ENCODE measurements at regions not wholly inside any gene's neighbourhood (a gene's known extent, or its start where the extent isn't known, plus 50 kb on each side); places are given as distances from the start of the nearest gene placed in this dataset.

DNA sequence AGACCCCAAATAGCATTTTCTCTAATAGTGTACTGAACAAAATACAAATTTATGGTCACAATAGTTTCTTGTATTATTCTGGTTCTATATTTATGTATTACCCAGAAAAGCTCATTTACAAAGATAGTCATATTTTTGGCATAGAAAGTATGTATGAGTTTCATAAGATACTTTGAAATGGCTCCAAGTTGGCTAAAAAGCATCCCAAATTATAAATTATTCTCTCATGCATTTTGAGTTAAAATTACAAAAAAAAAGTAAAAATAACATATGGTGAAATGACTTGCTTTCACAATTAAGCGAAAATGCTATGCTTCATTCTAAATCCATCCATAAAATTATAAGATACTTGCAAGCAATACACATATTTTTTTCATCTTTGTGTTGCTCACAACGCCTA, 530.7 kb downstream of the ZNF804A start:
- Histone ChIP-seq H3K27me3 (replicated peaks; ENCODE audit: insufficient read depth) (no peaks in the 10 kb centered on the region), H3K4me3 (no peak overlapping the region), H3K4me1 (ENCODE audit: control insufficient read depth in 1 of 2, low read depth in 2 of 2) (no peaks in the 10 kb centered on the region), H3K36me3 (no peaks in the 10 kb centered on the region), H3K9me3 (no peaks in the 10 kb centered on the region), H3K27ac (no peak overlapping the region)
- ATAC-seq (ENCODE audit: insufficient number of reproducible peaks, low FRiP score, low read depth) (no peak), DNase-seq (ENCODE audit: low spot score) (no peak)
- TF ChIP-seq, protein P1, sequence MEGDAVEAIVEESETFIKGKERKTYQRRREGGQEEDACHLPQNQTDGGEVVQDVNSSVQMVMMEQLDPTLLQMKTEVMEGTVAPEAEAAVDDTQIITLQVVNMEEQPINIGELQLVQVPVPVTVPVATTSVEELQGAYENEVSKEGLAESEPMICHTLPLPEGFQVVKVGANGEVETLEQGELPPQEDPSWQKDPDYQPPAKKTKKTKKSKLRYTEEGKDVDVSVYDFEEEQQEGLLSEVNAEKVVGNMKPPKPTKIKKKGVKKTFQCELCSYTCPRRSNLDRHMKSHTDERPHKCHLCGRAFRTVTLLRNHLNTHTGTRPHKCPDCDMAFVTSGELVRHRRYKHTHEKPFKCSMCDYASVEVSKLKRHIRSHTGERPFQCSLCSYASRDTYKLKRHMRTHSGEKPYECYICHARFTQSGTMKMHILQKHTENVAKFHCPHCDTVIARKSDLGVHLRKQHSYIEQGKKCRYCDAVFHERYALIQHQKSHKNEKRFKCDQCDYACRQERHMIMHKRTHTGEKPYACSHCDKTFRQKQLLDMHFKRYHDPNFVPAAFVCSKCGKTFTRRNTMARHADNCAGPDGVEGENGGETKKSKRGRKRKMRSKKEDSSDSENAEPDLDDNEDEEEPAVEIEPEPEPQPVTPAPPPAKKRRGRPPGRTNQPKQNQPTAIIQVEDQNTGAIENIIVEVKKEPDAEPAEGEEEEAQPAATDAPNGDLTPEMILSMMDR (IDR thresholded peaks at IDR 0.05), result no peak

DNA sequence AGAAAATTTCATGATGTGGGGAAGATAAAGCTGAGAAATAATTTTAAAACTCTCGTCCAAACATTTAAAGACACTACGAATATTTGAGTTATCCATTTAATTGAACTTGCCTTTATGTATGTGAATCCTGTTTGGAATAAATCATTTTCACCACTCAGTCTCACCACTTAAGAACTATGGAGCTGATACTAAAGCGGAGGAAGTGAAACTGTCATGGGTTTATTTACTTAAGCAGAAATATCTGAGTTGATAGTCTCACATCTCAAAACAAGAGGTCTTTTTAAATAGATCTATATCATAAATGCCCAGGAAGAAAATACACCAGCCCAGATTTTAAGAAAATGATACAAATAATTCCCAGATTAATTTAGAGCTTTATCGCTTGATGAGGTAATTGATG, 532.4 kb downstream of the ZNF804A start:
- no peaks in the 10 kb centered on the region for H3K27me3 ChIP-seq (replicated peaks; ENCODE audit: insufficient read depth)
- no peaks in the 10 kb centered on the region for H3K4me1 ChIP-seq (ENCODE audit: control insufficient read depth in 1 of 2, low read depth in 2 of 2)
- H3K27ac ChIP-seq, result no peak overlapping the region
- DNase-seq (ENCODE audit: low spot score), result no peak
- TF ChIP-seq, protein P1 (IDR thresholded peaks at IDR 0.05), result no peak
- ATAC-seq (ENCODE audit: insufficient number of reproducible peaks, low FRiP score, low read depth), result no peak
- no peaks in the 10 kb centered on the region for H3K36me3 ChIP-seq
- H3K4me3 ChIP-seq, result no peak overlapping the region
- H3K9me3 ChIP-seq, result no peaks in the 10 kb centered on the region

DNA sequence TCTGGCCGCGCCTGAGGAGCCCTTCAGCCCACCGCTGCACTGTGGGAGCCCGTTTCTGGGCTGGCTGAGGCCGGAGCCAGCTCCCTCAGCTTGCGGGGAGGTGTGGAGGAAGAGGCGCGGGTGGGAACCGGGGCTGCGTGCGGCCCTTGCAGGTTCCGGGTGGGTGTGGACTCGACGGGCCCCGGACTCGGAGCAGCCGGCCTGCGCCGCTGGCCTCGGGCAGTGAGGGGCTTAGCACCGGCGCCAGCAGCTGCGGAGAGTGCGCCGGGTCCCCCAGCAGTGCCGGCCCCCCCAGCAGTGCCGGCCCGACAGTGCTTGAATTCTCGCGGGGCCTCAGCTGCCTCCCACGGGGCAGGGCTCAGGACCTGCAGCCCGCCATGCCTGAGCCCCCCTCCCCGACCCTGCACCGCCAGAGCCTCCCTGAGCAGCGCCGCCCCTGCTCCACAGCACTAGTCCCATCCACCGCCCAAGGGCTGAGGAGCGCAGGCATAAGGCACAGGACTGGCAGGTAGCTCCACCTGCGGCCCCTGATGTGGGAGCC, 534.2 kb downstream of the ZNF804A start:
- ATAC-seq (ENCODE audit: insufficient number of reproducible peaks, low FRiP score, low read depth) (no peak), DNase-seq (ENCODE audit: low spot score) (no peak)
- no peaks in the 10 kb centered on the region for H3K27me3 ChIP-seq (replicated peaks; ENCODE audit: insufficient read depth)
- no peak overlapping the region for H3K27ac ChIP-seq
- TF ChIP-seq, protein P1 (IDR thresholded peaks at IDR 0.05), result no peak
- no peaks in the 10 kb centered on the region for H3K4me1 ChIP-seq (ENCODE audit: control insufficient read depth in 1 of 2, low read depth in 2 of 2)
- no peak overlapping the region for H3K4me3 ChIP-seq
- H3K9me3 ChIP-seq, result no peaks in the 10 kb centered on the region
- H3K36me3 ChIP-seq, result no peaks in the 10 kb centered on the region

DNA sequence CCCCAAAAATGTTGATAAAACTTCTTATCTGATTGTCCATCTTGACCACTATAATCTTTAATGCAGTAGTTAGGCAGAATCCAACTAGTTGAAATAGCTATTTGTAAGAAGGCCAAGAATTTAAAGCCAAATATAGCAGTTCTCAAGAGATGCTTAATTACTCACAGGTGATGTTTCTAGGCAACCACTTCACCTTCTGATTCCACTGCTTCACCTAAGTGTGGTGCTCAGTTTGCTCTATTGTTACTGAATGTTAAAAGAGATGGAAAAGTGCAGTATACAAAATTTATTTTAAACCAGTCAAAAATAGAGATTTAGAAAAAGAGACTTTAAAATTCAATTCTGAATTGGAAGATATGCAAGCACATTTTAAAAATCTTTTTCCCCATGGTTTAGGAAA, 539.4 kb downstream of the ZNF804A start:
- Histone ChIP-seq H3K9me3 (no peaks in the 10 kb centered on the region), H3K27me3 (replicated peaks; ENCODE audit: insufficient read depth) (no peaks in the 10 kb centered on the region), H3K27ac (no peak overlapping the region), H3K36me3 (no peaks in the 10 kb centered on the region), H3K4me1 (ENCODE audit: control insufficient read depth in 1 of 2, low read depth in 2 of 2) (no peaks in the 10 kb centered on the region), H3K4me3 (no peak overlapping the region)
- ATAC-seq (ENCODE audit: insufficient number of reproducible peaks, low FRiP score, low read depth), result no peak
- TF ChIP-seq, protein P1 (IDR thresholded peaks at IDR 0.05), result no peak
- DNase-seq (ENCODE audit: low spot score), result no peak

DNA sequence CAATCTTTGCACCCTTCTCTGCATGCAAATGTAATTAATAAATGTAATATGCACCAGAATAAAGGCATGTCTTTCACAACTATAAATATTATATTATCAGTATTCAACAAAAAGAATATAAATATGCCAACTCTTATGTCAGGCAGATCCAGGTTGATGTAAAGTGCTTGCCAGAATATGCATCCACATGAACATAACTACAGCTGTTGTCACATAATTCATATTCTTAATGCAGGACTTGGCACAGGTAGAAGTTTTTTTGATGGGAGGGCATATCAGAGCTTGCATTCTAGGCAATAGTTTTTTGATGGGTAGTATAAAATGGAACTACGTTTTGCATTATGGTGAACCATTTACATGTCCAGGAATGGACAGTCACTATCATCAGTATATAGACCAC, 544.3 kb downstream of the ZNF804A start:
- no peaks in the 10 kb centered on the region for H3K9me3 ChIP-seq
- H3K4me1 ChIP-seq (ENCODE audit: control insufficient read depth in 1 of 2, low read depth in 2 of 2), result no peaks in the 10 kb centered on the region
- no peaks in the 10 kb centered on the region for H3K27me3 ChIP-seq (replicated peaks; ENCODE audit: insufficient read depth)
- ATAC-seq (ENCODE audit: insufficient number of reproducible peaks, low FRiP score, low read depth) (no peak), DNase-seq (ENCODE audit: low spot score) (no peak)
- no peak overlapping the region for H3K4me3 ChIP-seq
- no peak overlapping the region for H3K27ac ChIP-seq
- no peaks in the 10 kb centered on the region for H3K36me3 ChIP-seq
- TF ChIP-seq, protein P1 (IDR thresholded peaks at IDR 0.05), result no peak
